ENCODE measurements at regions not wholly inside any gene's neighbourhood (a gene's known extent, or its start where the extent isn't known, plus 50 kb on each side); places are given as distances from the start of the nearest gene placed in this dataset.

DNA sequence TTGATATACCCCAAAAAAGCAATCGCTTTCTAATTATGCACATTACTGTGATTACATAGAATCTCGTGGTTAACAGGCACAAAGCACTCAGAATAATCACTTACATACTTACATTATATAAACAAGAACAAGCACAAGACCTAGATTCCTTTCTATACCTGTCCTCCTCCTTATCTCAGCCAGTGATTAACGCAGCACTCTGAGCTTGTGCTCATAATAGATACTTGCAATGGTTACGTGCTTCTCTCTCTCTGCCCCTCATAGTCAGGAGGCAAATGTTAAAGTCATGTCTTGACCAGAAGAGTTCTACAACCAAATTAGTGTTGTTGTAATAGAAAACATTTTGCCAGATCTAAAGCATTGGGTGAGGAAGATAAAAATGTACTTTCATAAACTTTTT lies 342.2 kb upstream of the PKDCC start:
- no peak for DNase-seq (ENCODE audit: extremely low read depth, low read depth, low spot score)

- no peak for DNase-seq (ENCODE audit: extremely low read depth, low read depth, low spot score)
These were observed 341.5 kb upstream of the PKDCC start for GRCh38 chr2:41706286-41706685.

- no peak for DNase-seq (ENCODE audit: extremely low read depth, low read depth, low spot score)
These were observed 339.9 kb upstream of the PKDCC start for GRCh38 chr2:41707790-41708451.

- DNase-seq (ENCODE audit: extremely low read depth, low read depth, low spot score), result no peak
These were observed 337.9 kb upstream of the PKDCC start for GRCh38 chr2:41709702-41710599.

DNA sequence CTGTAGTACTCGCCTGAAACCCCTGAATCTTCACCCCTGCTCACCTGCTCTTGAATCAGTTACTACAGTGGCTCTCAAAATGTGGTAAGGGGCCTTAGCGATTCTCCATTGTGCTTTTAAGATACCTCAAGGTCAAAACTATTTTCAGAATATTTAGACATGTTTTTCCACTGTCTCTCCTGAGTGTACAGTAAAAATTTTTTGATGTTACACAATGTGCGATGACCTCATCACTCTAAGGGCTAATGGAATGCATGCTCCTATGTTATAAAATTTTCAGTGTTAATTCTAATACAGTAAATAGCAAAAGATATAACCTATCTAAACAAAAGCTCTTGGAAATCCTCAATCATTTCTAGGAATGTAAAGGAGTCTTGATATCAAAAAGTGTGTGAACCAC lies 336.9 kb upstream of the PKDCC start:
- no peak for DNase-seq (ENCODE audit: extremely low read depth, low read depth, low spot score)

- no peak for DNase-seq (ENCODE audit: extremely low read depth, low read depth, low spot score)
These were observed 336.1 kb upstream of the PKDCC start for GRCh38 chr2:41711736-41712135.

GRCh38 chr2:41716497-41716896 lies 331.3 kb upstream of the PKDCC start:
- DNase-seq (ENCODE audit: extremely low read depth, low read depth, low spot score), result no peak

DNA sequence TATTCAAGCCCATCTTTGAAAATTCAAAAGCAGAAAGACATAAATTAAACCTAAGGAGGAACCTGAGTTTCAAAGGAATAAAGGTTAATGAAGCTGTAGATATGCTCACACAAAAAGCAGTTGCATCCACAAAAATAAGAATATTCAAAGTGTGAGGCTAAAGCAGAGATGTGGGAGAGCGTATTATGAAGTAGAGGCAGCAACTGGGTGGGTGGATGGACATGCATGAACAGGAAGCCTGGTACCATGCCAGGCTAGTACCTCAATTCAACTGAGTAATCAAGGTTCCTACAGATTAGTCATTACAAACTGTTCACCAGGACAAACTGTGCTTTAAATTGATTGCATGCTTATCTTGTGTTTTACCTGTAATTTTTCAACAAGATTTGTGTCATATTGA lies 330.0 kb upstream of the PKDCC start:
- no peak for DNase-seq (ENCODE audit: extremely low read depth, low read depth, low spot score)

DNA sequence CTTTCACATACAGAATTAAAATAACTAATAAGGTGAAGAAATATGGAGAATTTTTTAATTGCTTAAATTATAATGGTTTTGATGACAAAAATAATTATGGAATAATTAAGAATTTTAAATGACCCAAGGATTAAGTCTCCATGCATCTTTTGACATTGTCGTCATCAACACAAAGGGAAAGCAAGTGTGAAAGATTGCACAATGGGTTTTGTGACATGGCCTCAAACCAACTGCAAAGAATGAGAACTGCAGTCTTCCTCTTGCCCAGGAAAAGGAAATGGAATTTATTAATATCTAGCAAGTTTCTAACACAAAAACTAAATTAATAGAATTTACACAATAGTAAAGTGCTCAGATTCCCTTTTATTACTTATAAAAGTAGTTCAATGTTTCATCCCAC lies 329.1 kb upstream of the PKDCC start:
- DNase-seq (ENCODE audit: extremely low read depth, low read depth, low spot score), result no peak

- DNase-seq (ENCODE audit: extremely low read depth, low read depth, low spot score), result no peak
These were observed 328.1 kb upstream of the PKDCC start for GRCh38 chr2:41719756-41720155.

GRCh38 chr2:41720331-41721251 lies 327.2 kb upstream of the PKDCC start:
- no peak for DNase-seq (ENCODE audit: extremely low read depth, low read depth, low spot score)

GRCh38 chr2:41722668-41723369 lies 325.0 kb upstream of the PKDCC start:
- no peak for DNase-seq (ENCODE audit: extremely low read depth, low read depth, low spot score)

DNA sequence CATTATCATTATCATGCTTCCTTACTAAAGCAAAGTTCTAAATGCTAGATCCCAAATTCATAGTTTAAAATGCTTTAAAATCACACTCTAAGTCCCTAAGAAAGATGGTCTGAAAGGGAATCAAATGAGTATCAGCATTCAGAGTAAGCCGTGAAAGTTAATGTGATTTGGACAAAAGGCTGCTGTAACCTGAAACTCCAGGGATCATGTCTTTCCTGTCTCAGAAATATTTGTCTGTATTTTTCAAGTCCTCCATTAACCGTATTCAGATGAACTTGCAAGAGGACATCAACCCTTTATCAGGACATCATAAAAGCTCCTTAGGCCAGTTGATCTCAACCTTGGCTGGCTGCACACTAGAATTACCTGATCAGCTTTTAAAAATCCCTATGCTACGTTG lies 324.3 kb upstream of the PKDCC start:
- DNase-seq (ENCODE audit: extremely low read depth, low read depth, low spot score), result no peak

DNA sequence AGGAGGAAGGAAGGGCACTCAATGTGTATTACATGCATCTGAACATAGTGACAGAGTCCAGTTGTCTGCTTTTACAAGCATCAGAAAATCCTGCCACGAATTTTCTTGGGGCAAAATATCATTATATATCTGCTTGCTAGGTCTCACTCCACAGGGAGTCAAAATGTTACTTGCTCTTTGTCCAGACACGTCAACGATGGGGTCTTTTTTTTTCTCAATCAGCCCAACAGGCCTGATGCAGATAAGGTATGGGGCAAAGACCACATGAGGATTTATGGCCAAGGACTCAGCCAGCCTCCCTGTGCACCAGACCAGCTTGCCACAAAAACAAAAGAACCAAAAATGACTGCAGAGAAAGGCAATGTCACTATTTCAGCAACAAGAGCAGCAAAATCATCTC lies 323.4 kb upstream of the PKDCC start:
- no peak for DNase-seq (ENCODE audit: extremely low read depth, low read depth, low spot score)

DNA sequence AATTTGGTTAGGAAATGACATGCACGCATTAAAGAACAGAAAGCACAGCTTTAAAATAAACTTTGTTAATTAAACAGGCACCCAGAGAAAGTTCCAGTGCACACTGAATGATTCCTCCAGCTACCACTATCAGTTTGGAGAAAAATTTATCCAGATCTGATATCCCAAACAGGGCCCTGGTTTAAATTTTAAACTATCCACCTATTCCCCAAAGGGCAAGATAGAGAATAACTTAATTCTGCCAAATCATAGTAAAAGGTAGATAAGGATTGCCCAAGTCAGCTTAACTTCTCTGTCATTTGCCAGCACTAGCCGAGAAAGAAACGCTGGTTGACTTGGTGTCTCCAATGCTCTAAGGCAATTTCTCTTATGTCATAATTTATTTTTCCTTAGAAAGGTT lies 321.9 kb upstream of the PKDCC start:
- DNase-seq (ENCODE audit: extremely low read depth, low read depth, low spot score), result no peak

DNA sequence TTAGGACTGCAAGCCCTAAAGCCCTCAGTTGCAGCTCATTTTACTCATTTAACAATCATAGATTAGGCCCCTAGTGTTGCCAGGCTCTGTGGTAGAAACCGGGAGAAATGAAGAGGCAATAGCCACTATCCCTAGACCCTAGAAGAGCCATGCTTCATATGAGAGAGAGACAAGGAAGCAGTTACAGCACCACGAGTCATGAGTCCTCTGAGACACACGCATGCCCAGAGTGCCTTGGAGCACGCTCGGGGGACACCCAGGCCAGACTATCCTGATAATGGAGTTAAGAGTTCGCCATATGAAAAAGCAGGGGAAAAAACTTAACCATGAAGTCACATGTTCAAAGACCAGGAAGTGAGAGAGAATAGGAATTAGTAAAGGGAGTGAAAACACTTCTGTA lies 321.5 kb upstream of the PKDCC start:
- no peak for DNase-seq (ENCODE audit: extremely low read depth, low read depth, low spot score)

- DNase-seq (ENCODE audit: extremely low read depth, low read depth, low spot score), result no peak
These were observed 320.7 kb upstream of the PKDCC start for GRCh38 chr2:41727152-41727551.

- DNase-seq (ENCODE audit: extremely low read depth, low read depth, low spot score), result no peak
These were observed 320.1 kb upstream of the PKDCC start for GRCh38 chr2:41727711-41728110.

GRCh38 chr2:41728788-41729338 lies 319.0 kb upstream of the PKDCC start:
- DNase-seq (ENCODE audit: extremely low read depth, low read depth, low spot score), result no peak

DNA sequence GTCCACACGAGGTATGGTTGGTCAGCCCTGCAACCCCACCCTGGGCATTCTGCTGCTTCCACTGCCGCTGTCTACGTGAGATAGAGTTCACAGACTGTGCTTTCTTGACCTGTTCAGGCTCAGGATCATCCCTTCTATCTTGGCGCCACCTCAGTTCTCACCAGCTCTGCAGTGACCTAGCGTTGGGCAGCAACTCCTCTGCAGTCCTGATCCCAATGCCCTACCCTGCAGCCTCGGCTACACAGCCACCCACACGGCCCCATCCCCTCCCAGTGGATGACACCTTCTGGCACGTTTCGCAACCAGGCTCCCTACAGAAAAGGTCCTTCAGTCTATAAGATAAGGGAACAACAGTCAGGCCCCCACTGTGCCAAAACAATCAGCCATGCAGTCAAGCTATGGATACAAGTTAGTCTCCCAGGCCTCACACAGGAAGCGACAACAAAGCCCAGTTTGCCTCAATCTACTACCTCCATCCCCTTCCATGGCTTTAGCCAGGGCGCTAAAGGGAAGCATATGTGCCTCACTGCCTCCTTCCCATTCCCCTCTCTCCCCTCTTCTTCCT lies 317.9 kb upstream of the PKDCC start:
- no peak for DNase-seq (ENCODE audit: extremely low read depth, low read depth, low spot score)

Data from glomerular endothelial cell (primary cell).